Adrenal gland (tissue), 9 donors: ENCODE measurements at regions not wholly inside any gene's neighbourhood (a gene's known extent, or its start where the extent isn't known, plus 50 kb on each side); places are given as distances from the start of the nearest gene placed in this dataset.

Experiments
- DNase-seq, 7 donors: peaks; one replicate each; pipeline ENCODE4 v3.0.0-alpha.2; 2019 to 2020
- H3K27ac ChIP-seq, 5 donors: fragments of 200-600 bp; sonication (generic) in 4 of 5; 1 replicate in 3 of 5; 2 replicates in 2 of 5; pipeline versions ENCODE4 v1.5.1 to v1.8.0; 2016 to 2020; ENCODE audit warnings: mild to moderate bottlenecking in 1 of 5
- H3K27me3 ChIP-seq: fragments of 200-600 bp; 2 replicates; pipeline ENCODE4 v1.8.0; 2021
- H3K36me3 ChIP-seq, 2 donors: fragments of 200-600 bp; replicated peaks in 1 of 2; 1 replicate in 1 of 2; 2 replicates in 1 of 2; pipeline versions ENCODE4 v1.5.1 to v1.8.0; 2018 to 2022
- H3K4me1 ChIP-seq, 2 donors: fragments of 200-600 bp; replicated peaks in 1 of 2; 1 replicate in 1 of 2; 2 replicates in 1 of 2; pipeline versions ENCODE4 v1.5.1 to v1.8.0; 2018 to 2021
- H3K4me3 ChIP-seq, 4 donors: fragments of 200-600 bp; sonication (generic) in 3 of 4; one replicate each; pipeline ENCODE4 v1.5.1; 2016 to 2018
- H3K9me3 ChIP-seq, 3 donors: fragments of 200-600 bp; sonication (generic) in 1 of 3; replicated peaks in 1 of 3; 1 replicate in 2 of 3; 2 replicates in 1 of 3; pipeline versions ENCODE4 v1.5.1 to v1.8.0; 2016 to 2021
- POLR2A ChIP-seq, 2 donors: fragments of 450-650 bp; IDR thresholded peaks; one replicate each; pipeline ENCODE4 v1.6.1; 2017; ENCODE audit warnings: antibody characterized with exemption in 2 of 2, mild to moderate bottlenecking in 2 of 2, moderate library complexity in 1 of 2
- WGBS, 4 donors: extraction: QIAGEN DNeasy Blood & Tissue Kit in 2 of 4; methylation state at CpG; one replicate each; pipeline versions ENCODE4 v1.1.5 to v1.1.7; 2013 to 2017; 5-methylcytosine and 5-hydroxymethylcytosine counted together
- intact Hi-C, 2 donors: fragments of 100-400 bp; cut with DNase I; formaldehyde crosslinking; loops; one replicate each; pipeline versions ENCODE4 v1.14.1 to v1.15.0; 2022 to 2023
- TF ChIP-seq, protein P1 (sequence below), 6 experiments: fragments of 450-650 bp in 4 of 6; fragments of 200-600 bp in 2 of 6; sonication (generic) in 1 of 6; IDR thresholded peaks; 1 replicate in 5 of 6; 2 replicates in 1 of 6; pipeline versions ENCODE4 v1.5.1 to v1.8.0; 2016 to 2021; ENCODE audit warnings: antibody characterized with exemption in 6 of 6, mild to moderate bottlenecking in 2 of 6, moderate library complexity in 1 of 6
- donor health status: healthy with polysubstance abuse.
- donor health status: Bipolar disorder and iron deficiency.
- donor health status: DM: yes; HTN: yes; CAD: no.
- donor health status: DM: no; HTN: no; CAD: no.
- donor health status: DM: no; HTN: no; CAD: no.

- 70 to 77% (median 74%) methylated on average over 6 of the region's 6 CpGs for WGBS, 4 donors
- Histone ChIP-seq H3K27ac (no peak overlapping the region), H3K4me3 (no peak overlapping the region), H3K27me3 (no peaks in the 10 kb centered on the region), H3K4me1 (no peaks in the 10 kb centered on the region), H3K9me3 (no peaks in the 10 kb centered on the region), H3K36me3 (no peaks in the 10 kb centered on the region)
- TF ChIP-seq, protein P1, sequence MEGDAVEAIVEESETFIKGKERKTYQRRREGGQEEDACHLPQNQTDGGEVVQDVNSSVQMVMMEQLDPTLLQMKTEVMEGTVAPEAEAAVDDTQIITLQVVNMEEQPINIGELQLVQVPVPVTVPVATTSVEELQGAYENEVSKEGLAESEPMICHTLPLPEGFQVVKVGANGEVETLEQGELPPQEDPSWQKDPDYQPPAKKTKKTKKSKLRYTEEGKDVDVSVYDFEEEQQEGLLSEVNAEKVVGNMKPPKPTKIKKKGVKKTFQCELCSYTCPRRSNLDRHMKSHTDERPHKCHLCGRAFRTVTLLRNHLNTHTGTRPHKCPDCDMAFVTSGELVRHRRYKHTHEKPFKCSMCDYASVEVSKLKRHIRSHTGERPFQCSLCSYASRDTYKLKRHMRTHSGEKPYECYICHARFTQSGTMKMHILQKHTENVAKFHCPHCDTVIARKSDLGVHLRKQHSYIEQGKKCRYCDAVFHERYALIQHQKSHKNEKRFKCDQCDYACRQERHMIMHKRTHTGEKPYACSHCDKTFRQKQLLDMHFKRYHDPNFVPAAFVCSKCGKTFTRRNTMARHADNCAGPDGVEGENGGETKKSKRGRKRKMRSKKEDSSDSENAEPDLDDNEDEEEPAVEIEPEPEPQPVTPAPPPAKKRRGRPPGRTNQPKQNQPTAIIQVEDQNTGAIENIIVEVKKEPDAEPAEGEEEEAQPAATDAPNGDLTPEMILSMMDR (IDR thresholded peaks at IDR 0.05) = no peak
- TF ChIP-seq POLR2A (IDR thresholded peaks at IDR 0.05) = no peak
- intact Hi-C loops = no loop called here
- DNase-seq = no peak
These were observed 386.2 kb downstream of the GALR1 start for GRCh38 chr18:77635858-77636257.

DNA sequence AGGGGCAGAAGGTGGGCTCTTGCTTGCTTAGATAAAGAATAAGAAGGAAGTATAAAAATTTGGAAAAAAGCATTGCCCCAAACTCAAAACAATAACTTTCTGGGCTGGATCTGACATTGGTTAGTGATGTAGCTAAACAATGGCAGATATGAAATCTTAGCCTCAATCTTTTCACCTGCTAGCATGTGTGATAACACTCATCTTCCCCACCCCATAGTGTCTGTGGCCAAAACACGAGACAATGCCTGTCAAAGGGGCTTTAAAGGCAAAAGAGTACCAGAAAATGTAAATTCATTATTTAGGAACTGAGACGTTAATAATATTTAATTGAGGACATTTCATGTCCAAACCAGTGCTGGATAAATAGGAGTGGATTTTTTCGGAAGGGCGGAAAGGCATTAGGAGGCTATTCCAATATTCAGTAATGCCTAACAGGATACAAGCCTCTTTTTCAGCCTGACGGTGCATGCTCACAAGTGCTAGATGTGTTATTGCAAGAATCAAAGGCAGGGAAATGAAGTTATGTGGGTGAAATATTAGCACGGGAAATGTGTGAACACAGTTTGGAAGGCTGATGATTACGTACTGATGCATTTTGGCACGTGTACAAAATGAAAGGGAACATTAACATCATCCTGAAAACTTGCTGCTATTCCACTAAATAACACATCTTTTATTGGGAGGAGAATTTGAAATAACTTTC, 395.7 kb downstream of the GALR1 start:
- intact Hi-C loops = no loop called here
- DNase-seq = no peak
- Histone ChIP-seq H3K4me3 (no peak overlapping the region), H3K27ac (no peak overlapping the region), H3K36me3 (no peaks in the 10 kb centered on the region), H3K27me3 (no peaks in the 10 kb centered on the region), H3K4me1 (no peaks in the 10 kb centered on the region), H3K9me3 (no peaks in the 10 kb centered on the region)
- TF ChIP-seq, protein P1 (IDR thresholded peaks at IDR 0.05) = no peak
- no peak for TF ChIP-seq POLR2A (IDR thresholded peaks at IDR 0.05)
- 62 to 70% (median 69%) methylated on average over 8 of the region's 8 CpGs for WGBS, 4 donors

- Histone ChIP-seq H3K27me3 (no peaks in the 10 kb centered on the region), H3K27ac (no peak overlapping the region), H3K9me3 (no peaks in the 10 kb centered on the region), H3K4me1 (no peaks in the 10 kb centered on the region), H3K36me3 (no peaks in the 10 kb centered on the region), H3K4me3 (no peak overlapping the region)
- no peak for DNase-seq
- WGBS, 4 donors = 65 to 73% (median 70%) methylated on average over 8 of the region's 8 CpGs
- TF ChIP-seq, protein P1 (IDR thresholded peaks at IDR 0.05) = no peak
- no peak for TF ChIP-seq POLR2A (IDR thresholded peaks at IDR 0.05)
- intact Hi-C loops = no loop called here
These were observed 397.8 kb downstream of the GALR1 start for GRCh38 chr18:77647472-77647871.

- H3K9me3 ChIP-seq = no peaks in the 10 kb centered on the region
- WGBS, 4 donors = 61 to 69% (median 62%) methylated on average over 7 of the region's 7 CpGs
- DNase-seq = no peak
- intact Hi-C loops = no loop called here
- no peak overlapping the region for H3K4me3 ChIP-seq
- no peaks in the 10 kb centered on the region for H3K4me1 ChIP-seq
- no peak overlapping the region for H3K27ac ChIP-seq
- H3K36me3 ChIP-seq = no peaks in the 10 kb centered on the region
- no peaks in the 10 kb centered on the region for H3K27me3 ChIP-seq
- TF ChIP-seq, protein P1 (IDR thresholded peaks at IDR 0.05) = no peak
- no peak for TF ChIP-seq POLR2A (IDR thresholded peaks at IDR 0.05)
These were observed 398.8 kb downstream of the GALR1 start for GRCh38 chr18:77648411-77648810.
